ENCODE measurements at regions not wholly inside any gene's neighbourhood (a gene's known extent, or its start where the extent isn't known, plus 50 kb on each side); places are given as distances from the start of the nearest gene placed in this dataset.

- intact Hi-C loops (cut with micrococcal nuclease): no loop called here
- no peak overlapping the region for H3K4me3 Mint-ChIP-seq
- no peak for TF ChIP-seq CTCF (IDR thresholded peaks at IDR 0.05)
- no peak overlapping the region for H3K27ac Mint-ChIP-seq
- H3K36me3 Mint-ChIP-seq (ENCODE audit: low read depth): no peaks in the 10 kb centered on the region
- no peaks in the 10 kb centered on the region for H3K9me3 Mint-ChIP-seq
- ChIA-PET CTCF (no interaction called here), POLR2A (no interaction called here)
- H3K27me3 Mint-ChIP-seq: peaks cover 2% of the 10 kb centered on the region
- ATAC-seq (no peak), DNase-seq (no peak)
- no peaks in the 10 kb centered on the region for H3K4me1 Mint-ChIP-seq (ENCODE audit: low read depth)
These were observed 122.9 kb upstream of the GALNT2 start for GRCh38 chr1:229943988-229944743.

GRCh38 chr1:229945795-229946194 lies 121.2 kb upstream of the GALNT2 start:
- H3K9me3 Mint-ChIP-seq: no peaks in the 10 kb centered on the region
- no peaks in the 10 kb centered on the region for H3K36me3 Mint-ChIP-seq (ENCODE audit: low read depth)
- H3K4me3 Mint-ChIP-seq: no peak overlapping the region
- ATAC-seq (no peak), DNase-seq (no peak)
- no peaks in the 10 kb centered on the region for H3K4me1 Mint-ChIP-seq (ENCODE audit: low read depth)
- ChIA-PET CTCF (no interaction called here), POLR2A (no interaction called here)
- TF ChIP-seq CTCF (IDR thresholded peaks at IDR 0.05): no peak
- peaks cover 5% of the 10 kb centered on the region for H3K27me3 Mint-ChIP-seq
- intact Hi-C loops (cut with micrococcal nuclease): no loop called here
- H3K27ac Mint-ChIP-seq: no peak overlapping the region

GRCh38 chr1:229947968-229948367 lies 119.1 kb upstream of the GALNT2 start:
- ChIA-PET CTCF (no interaction called here), POLR2A (no interaction called here)
- Mint-ChIP-seq H3K4me3 (no peak overlapping the region), H3K36me3 (ENCODE audit: low read depth) (no peaks in the 10 kb centered on the region), H3K27me3 (peaks cover 3% of the 10 kb centered on the region), H3K27ac (no peak overlapping the region), H3K9me3 (no peaks in the 10 kb centered on the region), H3K4me1 (ENCODE audit: low read depth) (no peaks in the 10 kb centered on the region)
- TF ChIP-seq CTCF (IDR thresholded peaks at IDR 0.05): no peak
- DNase-seq (no peak), ATAC-seq (no peak)
- intact Hi-C loops (cut with micrococcal nuclease): no loop called here

- DNase-seq: no peak
- intact Hi-C loops (cut with micrococcal nuclease): no loop called here
These were observed 118.6 kb upstream of the GALNT2 start for GRCh38 chr1:229948438-229948837.

More at GRCh38 chr1:229948438-229948837, 118.6 kb upstream of the GALNT2 start:
- Mint-ChIP-seq H3K27me3 (peaks cover 3% of the 10 kb centered on the region), H3K4me1 (ENCODE audit: low read depth) (peaks cover 2% of the 10 kb centered on the region), H3K36me3 (ENCODE audit: low read depth) (no peaks in the 10 kb centered on the region), H3K27ac (no peak overlapping the region), H3K9me3 (no peaks in the 10 kb centered on the region), H3K4me3 (no peak overlapping the region)
- no peak for TF ChIP-seq CTCF (IDR thresholded peaks at IDR 0.05)
- POLR2A ChIA-PET: interaction anchor here (0.6 kb wide), 1 partner anchor 476 kb away, joined by 3 read pairs; no protein-coding TSS in a partner anchor
- no peak for ATAC-seq
- CTCF ChIA-PET: no interaction called here

Measured in activated CD8-positive, alpha-beta T cell treated with anti-CD3 and anti-CD28 coated beads for 36 hours (primary cell).